ENCODE measurements at regions not wholly inside any gene's neighbourhood (a gene's known extent, or its start where the extent isn't known, plus 50 kb on each side); places are given as distances from the start of the nearest gene placed in this dataset.
"Not testable (repeated sequence)": the region's sequence is repeated elsewhere in the genome, so short reads cannot be mapped to it uniquely, and the experiment has no call there.

DNA sequence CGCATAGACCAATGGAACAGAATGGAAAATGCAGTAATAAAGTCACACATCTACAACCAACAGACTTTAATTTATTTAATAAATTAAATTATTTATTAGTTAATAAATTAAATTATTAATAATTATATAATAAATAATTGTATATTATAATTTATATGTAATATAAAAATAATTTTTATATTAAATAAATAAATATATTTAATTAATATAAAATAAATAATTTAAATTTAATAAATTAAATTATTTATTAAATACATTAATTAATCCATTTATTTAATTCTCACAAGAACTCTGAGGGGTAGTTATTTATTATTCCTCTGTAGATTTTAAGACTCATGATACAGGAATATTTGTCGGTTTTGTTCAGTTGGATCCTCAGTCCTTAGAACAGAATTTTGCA is 176.1 kb upstream of the ADAMTS19 start:
- ATAC-seq: no peak
- DNase-seq (ENCODE audit: missing footprints): no peak
- intact Hi-C loops (cut with DNase I): no loop called here

DNA sequence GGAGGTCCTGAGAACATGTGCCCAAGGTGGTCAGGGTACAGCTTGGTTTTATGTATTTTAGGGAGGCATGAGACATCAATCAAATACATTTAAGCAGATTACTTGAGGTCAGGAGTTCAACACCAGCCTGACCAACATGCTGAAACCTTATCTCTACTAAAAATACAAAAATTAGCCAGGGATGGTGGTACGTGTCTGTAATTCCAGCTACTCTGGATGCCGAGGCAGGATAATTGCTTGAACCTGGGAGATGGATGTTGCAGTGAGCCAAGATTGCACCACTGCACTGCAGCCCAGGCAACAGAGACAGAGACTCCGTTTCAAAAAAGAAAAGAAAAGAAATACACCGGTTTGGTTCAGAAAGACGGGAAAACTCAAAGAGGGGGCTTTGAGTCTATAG is 165.9 kb upstream of the ADAMTS19 start:
- ATAC-seq; intact Hi-C loops (cut with DNase I); DNase-seq (ENCODE audit: missing footprints): not testable (repeated sequence)

DNA sequence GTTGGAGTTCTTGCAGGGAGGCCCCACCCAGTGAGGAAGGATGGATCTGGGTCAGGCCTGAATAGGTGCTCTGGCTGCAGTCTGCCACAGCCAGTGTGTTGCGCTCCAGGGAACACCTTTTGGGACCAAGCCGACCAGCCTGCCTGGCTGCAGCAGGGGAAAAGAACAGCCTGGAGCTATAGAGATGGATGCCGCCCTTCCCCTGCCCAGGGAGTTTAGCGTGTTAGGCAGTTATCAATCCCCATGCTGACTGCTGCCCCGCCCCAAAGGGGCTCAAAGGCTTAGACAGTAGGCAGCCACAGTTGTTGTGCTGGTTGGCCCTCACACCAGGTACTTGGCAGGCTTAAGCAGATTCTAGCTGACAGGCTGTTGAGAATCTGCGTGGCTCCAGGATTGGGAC is 153.4 kb upstream of the ADAMTS19 start:
- intact Hi-C loops (cut with DNase I): no loop called here
- ATAC-seq: no peak
- DNase-seq (ENCODE audit: missing footprints): no peak

DNA sequence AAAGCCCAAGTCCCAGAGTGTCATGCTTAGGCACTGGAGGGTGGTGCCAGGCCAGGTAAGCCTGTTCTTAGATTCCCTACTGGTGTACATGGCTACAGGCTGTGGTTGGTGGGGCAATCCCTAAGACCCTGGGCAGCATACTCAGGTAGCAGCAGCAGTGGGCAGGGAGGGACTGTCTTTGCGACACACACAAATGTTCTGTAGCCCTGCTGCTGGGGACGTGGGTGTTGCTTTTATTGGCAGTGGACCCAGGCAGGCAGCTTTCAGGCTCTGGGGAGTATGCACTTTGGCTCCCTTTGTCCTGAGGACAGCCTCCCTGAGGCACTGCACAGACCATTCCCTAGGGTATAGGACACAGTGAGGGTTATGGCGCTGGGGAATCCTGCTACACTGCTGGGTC is 137.1 kb upstream of the ADAMTS19 start:
- peak; percentile 23 for ATAC-seq
- no peak for DNase-seq (ENCODE audit: missing footprints)
- intact Hi-C loops (cut with DNase I): no loop called here

DNA sequence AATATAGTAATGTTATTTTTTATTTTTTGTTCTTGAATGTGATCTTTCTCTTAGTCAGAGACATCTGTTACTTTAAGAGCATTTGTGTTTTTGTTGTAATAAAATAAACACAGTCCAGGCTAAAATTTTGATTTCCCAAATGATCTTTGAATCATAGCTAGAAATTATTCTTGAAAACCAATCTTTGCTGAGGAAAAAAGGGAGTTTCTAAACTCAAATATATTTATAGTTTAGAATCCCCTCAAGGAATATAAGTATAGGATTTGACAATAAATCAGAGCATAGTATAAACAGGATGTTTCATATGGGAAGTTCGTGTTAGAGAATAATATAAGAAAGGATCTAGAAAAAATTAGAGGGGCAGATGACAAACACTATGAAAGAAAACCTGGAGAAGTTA is 118.8 kb upstream of the ADAMTS19 start:
- DNase-seq (ENCODE audit: missing footprints): no peak
- no peak for ATAC-seq
- intact Hi-C loops (cut with DNase I): no loop called here

DNA sequence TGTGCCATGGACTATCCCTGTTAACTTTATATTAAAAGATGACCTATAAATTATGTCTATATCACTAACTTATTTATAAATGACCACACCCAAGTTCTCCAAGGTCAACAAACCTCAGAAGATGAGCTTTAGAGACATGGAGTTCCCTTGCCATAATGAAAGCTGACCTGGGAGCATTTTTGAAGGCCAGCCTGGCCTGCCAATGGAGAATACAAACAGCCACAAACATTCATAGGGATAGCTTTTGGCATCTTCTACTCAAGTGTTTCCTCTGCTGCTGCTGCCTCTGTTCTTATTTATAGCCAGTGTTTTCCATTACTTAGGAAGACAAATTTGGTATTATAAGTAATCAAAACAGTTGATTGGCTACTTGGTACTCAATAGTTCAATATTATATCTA is 117.3 kb upstream of the ADAMTS19 start:
- intact Hi-C loops (cut with DNase I): no loop called here
- ATAC-seq (no peak), DNase-seq (ENCODE audit: missing footprints) (no peak)

DNA sequence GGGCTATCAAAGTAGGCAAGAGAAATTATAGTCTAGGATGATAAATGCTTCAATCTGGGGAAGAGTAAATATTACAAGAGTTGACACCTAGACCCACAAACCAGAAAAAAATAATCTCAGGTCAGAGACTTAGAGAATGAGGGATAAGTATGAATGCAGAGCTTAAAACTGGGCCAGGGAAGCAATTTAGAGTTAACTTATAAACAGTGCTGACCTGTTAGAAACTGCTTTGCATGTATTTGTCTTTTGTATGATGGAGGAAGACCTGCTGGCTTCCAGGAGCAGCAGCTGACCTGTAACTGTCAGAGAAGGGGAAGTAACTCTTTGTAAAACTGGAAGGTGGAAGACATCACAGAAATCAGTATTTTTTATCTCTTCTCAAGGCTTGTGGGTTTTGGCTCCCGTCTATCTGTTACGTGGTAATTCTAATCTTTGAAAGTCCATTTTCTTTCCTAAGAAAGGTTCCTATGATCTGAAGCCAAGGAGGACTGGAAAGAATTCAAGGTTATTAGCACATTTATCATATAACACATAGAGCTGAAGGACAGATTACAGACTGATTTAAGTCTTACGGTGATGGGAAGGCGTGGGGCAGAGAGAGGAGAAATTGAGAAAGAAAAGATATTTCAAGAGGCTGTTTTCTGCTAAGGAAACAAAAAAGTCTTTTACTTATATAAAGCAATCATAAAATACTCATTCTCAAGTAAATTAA is 114.7 kb upstream of the ADAMTS19 start:
- ATAC-seq (no peak), DNase-seq (ENCODE audit: missing footprints) (no peak)
- intact Hi-C loops (cut with DNase I): no loop called here

DNA sequence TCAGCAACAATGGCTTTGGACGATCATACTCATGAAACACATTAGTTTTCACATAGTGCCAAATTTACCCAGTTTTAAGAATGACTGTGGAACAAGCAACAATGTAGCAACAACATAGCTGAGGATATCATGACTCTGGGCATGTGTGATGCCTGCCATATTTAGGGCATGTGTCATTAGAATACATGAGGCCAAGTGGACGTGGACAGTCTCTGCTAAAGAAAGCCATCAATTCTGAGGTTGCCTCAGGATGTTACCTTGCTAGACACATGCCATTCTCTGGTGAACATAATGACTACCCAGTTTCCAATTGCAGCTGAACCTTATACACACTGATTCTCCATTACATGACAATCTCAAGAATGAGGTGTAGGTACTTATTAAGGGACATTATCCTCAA is 103.3 kb upstream of the ADAMTS19 start:
- ATAC-seq: no peak
- intact Hi-C loops (cut with DNase I): no loop called here
- DNase-seq (ENCODE audit: missing footprints): no peak

DNA sequence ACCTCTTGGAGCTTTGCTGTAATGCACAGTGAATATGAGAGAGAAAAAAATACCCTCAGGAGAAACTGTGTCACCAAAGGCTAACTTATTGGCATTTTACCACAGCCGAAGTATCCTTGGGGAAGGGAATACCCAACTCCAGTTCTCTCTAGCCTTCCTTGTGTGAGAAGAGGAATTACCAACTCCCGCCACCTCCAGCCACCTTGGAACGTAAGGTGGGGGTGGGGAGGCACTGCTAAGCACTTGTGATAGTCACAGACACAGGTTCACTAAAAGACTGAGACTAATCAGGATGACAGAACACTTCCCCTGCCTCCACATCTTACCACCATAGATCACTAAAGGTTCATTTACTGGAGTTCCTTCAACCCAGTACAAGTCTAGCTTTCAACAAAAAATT is 102.0 kb upstream of the ADAMTS19 start:
- ATAC-seq: no peak
- DNase-seq (ENCODE audit: missing footprints): no peak
- intact Hi-C loops (cut with DNase I): no loop called here

DNA sequence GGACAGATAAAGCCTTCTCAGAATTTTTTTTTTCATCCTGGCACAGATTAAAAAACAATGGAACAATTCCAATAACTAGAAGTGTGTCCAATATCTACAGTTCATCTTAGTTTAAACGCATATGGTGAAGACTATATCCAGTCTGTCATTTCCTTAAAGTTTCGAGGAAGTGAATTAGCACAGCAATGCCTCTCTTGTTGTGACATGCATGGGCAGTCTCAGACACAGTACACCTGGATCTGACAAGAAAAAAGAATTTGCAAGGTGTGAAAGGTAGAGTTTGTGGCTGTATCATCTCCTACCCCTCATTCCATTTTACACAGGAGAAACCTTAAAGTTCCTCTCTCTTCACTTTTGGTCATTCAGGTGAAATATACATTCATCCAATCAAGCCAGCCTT is 100.6 kb upstream of the ADAMTS19 start:
- no peak for DNase-seq (ENCODE audit: missing footprints)
- intact Hi-C loops (cut with DNase I): no loop called here
- no peak for ATAC-seq

DNA sequence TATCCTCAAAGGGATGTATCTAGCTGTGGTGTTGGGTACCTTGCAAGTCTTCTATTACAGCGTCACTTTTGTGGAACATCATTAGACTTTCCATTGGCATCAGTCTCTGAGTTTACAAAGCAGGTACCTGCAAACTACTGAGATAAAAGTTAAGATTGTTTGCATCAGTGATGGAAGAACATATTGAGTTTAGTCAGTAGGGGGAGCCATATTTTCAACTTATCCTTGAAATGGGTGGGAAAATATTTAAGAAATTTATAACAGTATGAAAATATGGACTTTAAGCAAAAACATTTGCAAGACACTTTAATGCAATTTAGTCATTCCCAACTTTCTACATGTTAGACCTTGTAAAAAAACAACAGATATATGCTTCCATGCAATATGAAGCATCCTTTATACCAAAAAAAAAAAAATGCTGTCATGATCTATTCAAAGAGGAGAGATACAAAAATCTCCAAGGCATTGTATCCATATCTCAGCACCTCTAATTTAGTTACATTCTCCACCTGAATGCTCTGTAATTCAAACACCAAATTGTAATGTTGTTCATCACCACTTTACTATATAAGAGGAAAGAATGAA is 98.6 kb upstream of the ADAMTS19 start:
- DNase-seq (ENCODE audit: missing footprints) (no peak), ATAC-seq (no peak)
- intact Hi-C loops (cut with DNase I): no loop called here

DNA sequence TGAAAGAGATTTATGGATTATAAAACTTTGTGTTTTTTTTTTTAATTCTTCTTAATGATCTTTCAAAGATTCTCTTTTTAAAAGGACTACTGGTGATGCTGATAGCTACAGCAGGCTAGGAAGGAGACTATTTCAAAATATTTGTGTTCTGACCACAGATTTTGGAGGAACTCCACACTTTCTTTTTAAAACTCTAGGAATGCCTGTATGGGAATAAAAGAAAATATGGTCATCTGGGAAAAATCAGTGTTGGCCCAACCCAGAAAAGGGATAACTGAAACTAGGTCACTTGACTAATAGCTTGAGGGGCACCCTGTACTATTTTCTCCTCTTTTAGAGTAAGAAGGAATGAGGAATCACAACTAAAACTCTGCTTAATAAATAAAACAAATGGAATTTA is 97.6 kb upstream of the ADAMTS19 start:
- intact Hi-C loops (cut with DNase I): no loop called here
- DNase-seq (ENCODE audit: missing footprints): no peak
- ATAC-seq: no peak

DNA sequence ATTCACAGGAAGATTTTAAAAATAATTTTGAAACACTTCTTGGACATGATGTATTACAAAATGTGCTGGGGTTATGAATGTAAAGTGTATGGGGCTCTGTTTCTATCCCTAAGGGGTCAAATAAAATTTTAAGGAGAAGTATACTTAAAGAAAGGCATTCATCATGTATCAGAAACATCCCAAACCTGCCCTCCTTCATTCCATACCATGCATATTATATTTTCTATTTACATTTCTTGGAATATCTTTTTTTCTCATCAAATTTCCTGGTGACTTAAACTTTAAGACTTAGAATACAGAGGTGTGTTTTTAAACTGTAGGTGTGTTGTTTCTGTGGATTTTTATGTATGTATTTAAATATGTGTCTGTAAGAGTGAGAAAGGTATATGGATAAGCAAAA is 96.1 kb upstream of the ADAMTS19 start:
- no peak for ATAC-seq
- DNase-seq (ENCODE audit: missing footprints): no peak
- intact Hi-C loops (cut with DNase I): no loop called here

DNA sequence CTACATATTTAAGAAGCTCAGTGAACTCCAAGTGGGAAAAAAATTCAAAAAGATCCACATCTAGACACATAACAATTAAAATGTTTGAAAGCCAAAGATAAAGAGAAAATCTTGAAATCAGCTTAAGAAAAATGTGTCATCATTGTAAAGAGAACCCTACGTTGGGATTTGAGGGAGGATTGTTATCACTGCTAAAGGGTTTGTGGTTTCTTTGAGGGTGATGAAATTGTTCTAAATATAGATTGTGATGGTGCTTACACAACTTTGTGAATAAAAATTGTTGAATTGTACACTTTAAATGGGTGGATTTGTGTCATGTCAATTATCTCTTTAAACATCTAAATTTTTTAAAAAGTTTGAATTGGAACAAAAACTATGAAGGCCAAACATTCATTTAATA is 92.2 kb upstream of the ADAMTS19 start:
- intact Hi-C loops (cut with DNase I): no loop called here

DNA sequence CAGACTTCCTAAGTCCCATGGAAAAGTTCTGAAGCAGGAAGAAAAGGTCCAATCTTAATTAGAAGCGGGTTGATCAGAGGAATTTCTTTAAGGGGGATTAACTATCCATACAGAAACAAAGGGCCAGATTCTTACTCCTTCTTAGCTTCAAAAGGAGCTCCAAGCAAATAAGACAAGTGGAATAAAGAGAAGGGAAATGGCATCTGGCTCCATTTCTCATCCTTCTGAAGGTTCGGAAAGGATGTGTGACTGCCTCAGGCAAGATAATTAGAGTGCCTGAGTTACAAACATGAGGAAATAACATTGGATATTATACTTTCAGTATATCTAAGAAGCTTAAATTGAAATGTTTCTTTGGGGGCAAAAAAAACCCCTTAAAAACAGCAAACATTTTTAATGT is 88.1 kb upstream of the ADAMTS19 start:
- intact Hi-C loops (cut with DNase I): no loop called here
- ATAC-seq: no peak
- no peak for DNase-seq (ENCODE audit: missing footprints)

More for the DNA sequence above, 92.2 kb upstream of the ADAMTS19 start:
- no peak for DNase-seq (ENCODE audit: missing footprints)
- ATAC-seq: no peak

DNA sequence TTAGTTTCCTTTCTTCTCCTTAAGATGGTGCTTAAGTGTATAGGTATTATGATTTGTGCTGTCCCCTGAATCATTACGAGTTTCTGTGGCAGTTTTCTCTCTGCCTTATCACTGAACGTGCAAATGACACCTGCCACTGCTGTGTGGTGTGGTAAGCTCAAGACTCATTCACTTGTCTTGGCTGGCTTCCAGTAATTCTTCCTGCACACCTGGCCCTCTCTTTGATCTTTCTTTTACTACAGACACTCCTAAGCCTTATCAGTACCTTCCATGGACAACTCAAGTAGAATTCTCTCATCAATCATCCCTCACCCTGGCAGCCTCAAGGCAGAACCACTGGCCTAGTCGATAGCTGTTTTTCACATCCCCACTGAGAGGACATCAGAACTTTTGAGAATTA is 82.6 kb upstream of the ADAMTS19 start:
- intact Hi-C loops (cut with DNase I): no loop called here

DNA sequence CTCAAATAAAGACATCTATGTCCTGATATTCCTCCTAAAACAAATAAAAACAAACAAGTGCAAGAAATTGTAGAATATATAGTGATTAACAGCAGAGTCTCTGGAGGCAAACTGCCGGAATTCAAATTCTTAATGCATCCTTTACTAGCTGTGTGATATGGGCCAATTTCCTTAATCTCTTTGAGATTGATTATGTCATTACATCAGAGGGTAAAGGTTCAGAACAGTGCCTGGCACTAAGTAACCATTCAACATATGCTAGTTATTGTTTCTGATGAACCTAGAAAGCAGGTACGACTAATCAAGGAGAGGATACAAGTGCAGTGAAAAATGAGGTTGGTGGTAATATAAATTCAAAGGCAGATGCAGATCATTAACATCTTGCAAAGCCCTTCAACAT is 81.1 kb upstream of the ADAMTS19 start:
- intact Hi-C loops (cut with DNase I): no loop called here
- ATAC-seq (no peak), DNase-seq (ENCODE audit: missing footprints) (no peak)

More for the DNA sequence above, 82.6 kb upstream of the ADAMTS19 start:
- no peak for DNase-seq (ENCODE audit: missing footprints)
- ATAC-seq: no peak

DNA sequence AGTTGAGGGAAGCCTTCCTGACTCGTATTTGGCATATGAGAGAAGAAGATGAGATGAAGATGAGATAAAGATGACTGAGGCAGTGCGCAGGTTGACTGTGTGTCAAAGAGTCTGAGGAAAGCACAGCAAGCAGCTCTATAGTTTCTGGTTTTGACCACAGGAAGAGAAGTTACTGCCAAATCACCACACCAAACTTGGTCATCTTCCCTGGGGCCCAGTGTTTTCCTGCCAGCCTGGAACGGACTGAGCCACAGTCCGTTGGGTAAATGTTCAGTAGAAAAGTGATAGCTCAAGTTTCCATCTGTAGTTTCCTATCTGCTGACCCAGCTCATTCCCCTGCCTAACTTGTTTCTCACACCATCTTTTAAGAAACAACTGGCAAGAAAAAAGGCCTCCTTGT is 80.7 kb upstream of the ADAMTS19 start:
- ATAC-seq (no peak), DNase-seq (ENCODE audit: missing footprints) (no peak)
- intact Hi-C loops (cut with DNase I): no loop called here

DNA sequence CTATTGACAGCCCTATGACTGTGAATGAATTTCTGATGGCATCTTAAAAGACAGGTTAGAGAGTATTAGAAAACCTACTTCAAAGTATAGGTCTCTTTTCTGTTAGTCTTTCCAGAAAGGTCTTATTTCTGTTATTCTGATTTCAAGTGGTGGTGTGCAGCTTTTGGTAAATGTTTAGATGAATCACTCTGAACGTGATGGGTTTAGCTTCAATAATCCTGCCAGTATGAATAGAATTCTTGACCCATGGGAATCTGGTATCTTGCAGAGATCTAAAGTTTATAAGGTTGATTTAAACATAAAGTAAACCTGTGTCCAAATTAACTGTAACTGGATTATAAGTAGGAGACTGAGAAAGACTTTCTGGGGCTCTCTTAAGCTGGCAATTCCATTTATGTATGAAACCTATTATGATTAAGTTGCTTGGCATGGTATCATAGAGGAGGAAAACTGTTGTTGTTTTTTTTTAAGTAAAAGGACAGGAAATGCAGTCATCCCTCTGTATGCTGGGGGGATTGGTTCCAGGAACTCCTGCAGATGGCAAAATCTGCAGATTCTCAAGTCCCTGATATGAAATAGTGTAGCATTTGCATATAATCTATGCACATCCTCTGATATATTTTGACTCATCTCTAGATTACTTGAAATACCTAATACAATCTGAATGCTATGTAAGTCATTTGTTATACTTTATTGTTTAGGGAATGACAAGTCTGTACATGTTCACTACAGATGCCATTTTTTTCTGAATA is 77.0 kb upstream of the ADAMTS19 start:
- DNase-seq (ENCODE audit: missing footprints) (no peak), ATAC-seq (no peak)
- intact Hi-C loops (cut with DNase I): no loop called here

DNA sequence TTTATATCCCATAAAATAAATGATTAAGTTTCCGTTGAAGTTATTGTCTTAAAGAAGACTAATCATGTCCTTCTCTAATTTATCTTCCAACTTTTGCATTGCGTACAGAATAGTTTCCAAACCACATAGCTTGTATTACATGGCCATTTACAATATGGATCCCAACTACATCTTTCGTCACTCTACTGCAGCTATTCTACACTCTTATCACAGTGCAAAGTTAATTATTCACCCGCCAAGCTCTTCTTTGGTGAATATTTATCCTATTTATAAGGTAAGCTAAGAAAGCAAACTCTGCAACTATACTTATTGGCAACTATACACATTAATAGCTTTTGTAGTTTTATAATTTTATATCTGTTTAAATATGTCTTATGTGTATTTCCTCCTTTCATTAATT is 75.9 kb upstream of the ADAMTS19 start:
- ATAC-seq: no peak
- intact Hi-C loops (cut with DNase I): no loop called here
- no peak for DNase-seq (ENCODE audit: missing footprints)

All from Right ventricle myocardium inferior (tissue), 1 donor.